OCI-M1 (cell line): ENCODE measurements at regions not wholly inside any gene's neighbourhood (a gene's known extent, or its start where the extent isn't known, plus 50 kb on each side); places are given as distances from the start of the nearest gene placed in this dataset.
"Not testable (repeated sequence)": the region's sequence is repeated elsewhere in the genome, so short reads cannot be mapped to it uniquely, and the experiment has no call there.

Source experiments
- DNase-seq: peaks from one replicate; lab custom pipeline; 2025; lab: John Stamatoyannopoulos, UW

DNA sequence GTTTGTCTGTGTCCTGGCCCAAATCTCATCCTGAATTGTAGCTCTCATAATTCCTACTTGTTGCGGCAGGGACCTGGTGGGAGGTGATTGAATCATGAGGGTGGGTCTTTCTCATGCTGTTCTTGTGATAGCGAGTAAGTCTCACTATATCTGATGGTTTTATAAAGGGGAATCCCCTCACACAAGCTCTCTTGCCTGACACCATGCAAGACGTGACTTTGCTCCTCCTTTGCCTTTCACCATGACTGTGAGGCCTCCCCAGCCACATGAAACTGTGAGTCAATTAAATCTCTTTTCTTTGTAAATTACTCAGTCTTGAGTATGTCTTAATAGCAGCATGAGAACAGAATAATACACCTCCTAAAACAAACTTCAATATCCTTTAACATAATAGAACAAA lies 1065.6 kb downstream of the PLA2G4A start:
- DNase-seq: no peak

- DNase-seq: no peak
Observed at GRCh38 chr1:187903223-187903622, 1074.5 kb downstream of the PLA2G4A start.

DNA sequence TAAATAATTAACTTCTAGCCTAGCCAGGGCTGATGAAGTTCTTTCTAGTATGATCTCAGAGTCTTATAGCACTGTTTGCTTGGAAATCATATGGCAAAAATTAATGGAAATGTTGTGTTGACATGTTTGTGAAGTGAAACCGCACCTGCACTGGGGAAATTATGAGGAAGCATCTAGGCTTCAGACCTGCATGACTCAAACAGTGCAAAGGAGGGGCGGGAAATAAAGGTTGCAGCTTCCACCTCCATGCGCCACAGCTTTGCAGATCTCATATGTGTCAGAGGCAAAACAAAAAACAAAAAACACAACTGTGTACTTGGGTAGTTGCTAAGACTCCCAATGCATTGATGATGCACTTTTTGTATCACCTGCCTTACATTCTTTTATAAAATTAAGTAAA lies 1080.6 kb downstream of the PLA2G4A start:
- no peak for DNase-seq

- DNase-seq: no peak
Observed at GRCh38 chr1:187911820-187912219, 1083.1 kb downstream of the PLA2G4A start.

DNA sequence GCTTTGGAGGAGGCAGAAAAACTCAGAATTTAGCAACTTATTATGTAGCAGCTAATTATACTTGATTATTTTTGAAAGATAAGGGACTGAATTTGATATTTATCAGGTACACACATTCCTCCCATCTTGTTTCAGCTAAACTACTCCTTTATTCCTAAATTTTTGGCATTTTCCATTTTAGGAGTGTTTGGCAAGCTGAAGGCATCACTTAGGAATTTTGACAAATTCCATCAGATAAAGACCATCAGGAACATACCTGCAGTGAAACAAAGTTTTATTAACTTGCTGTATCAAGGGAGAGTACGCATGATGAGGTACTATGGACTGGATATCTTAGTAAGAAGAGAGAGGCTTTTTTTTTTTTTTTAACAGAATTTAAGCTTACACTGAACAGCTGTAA lies 1092.2 kb downstream of the PLA2G4A start:
- DNase-seq: no peak

- DNase-seq: no peak
Observed at GRCh38 chr1:187921426-187921825, 1092.7 kb downstream of the PLA2G4A start.

- no peak for DNase-seq
Observed at GRCh38 chr1:187922255-187922654, 1093.5 kb downstream of the PLA2G4A start.

- peak; percentile 56 for DNase-seq
Observed at GRCh38 chr1:187924252-187924651, 1095.5 kb downstream of the PLA2G4A start.

DNA sequence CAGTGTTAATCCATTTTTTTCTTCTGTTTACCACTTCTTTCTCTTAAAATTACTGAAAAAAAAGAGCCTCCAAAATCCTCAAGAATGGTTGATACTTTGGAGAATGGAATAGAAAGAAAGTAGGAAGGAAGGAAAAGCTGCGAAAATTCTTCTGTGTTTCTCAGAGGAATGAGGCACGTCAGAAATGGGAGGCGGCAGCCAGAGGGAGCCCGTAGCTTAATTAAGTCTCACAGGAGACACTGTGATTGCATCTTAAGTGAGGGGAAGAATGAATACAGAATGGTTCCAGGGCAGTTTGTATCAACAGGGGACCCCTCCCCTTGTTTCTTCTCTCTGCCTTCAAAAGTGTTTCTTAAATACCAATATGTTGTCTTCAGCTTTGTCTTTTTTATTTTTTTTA lies 1099.5 kb downstream of the PLA2G4A start:
- peak; percentile 83 for DNase-seq

GRCh38 chr1:187928696-187929095 lies 1099.9 kb downstream of the PLA2G4A start:
- DNase-seq: no peak

DNA sequence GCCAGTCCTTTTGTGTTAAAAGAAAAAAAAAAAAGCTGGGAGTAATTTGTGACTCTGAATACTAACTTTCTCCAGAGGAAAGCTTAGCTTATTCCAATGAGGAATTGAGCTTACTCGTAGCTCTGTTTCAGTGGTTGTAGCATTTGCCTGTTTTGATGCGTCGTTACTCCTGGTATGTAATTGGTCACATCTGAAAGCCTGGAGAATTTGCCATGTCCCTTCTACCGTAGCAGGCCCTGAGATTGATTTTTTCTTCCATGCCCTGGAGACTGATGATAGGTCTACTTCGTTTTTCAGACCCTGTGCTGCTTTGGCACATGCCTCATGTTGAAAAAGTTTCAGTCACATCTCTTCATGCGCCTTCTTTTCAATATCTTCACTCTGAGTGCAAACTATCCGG lies 1103.0 kb downstream of the PLA2G4A start:
- no peak for DNase-seq

- peak; percentile 24 for DNase-seq
Observed at GRCh38 chr1:187933562-187934419, 1105.0 kb downstream of the PLA2G4A start.

DNA sequence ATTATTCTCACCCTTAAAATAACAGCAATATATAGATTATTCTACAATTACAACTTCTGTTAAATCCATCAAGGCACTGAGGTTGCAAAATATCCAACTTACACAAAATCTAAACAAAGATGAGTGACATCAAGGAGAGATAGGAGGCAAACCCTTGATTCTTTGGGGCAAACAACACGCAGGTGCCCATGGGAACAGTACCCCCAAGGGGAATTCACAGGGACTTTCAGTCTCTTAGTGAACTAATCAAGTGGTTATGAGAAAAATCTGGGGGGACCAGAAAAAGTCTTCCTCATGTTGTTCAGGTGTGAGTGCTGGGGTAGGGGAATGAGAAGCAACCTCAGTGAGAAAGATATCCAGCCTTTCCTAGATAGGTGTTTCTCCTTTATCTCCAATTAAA lies 1107.9 kb downstream of the PLA2G4A start:
- DNase-seq: no peak

DNA sequence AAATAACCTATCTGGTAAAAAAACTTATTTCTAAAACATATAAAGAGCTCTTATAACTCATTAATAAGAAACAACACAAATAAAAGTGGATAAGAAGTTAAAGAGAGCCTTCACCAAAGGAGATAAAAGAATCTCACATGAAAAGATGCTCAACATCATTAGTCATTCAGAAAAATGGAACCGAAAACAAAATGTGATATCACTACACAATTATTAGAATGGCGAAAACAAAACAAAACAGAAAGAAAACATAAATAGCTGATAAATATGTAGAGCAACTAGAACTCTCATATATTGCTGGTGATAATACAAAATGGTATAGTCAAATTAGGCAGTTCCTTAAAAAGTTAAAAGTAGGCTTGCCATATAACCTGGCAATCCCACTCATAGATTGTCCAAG lies 1109.3 kb downstream of the PLA2G4A start:
- no peak for DNase-seq

- DNase-seq: peak; percentile 30
Observed at GRCh38 chr1:187942986-187943385, 1114.2 kb downstream of the PLA2G4A start.

- peak; percentile 72 for DNase-seq
Observed at GRCh38 chr1:187943606-187944403, 1115.1 kb downstream of the PLA2G4A start.

GRCh38 chr1:187946661-187947060 lies 1117.9 kb downstream of the PLA2G4A start:
- not testable (repeated sequence) for DNase-seq

DNA sequence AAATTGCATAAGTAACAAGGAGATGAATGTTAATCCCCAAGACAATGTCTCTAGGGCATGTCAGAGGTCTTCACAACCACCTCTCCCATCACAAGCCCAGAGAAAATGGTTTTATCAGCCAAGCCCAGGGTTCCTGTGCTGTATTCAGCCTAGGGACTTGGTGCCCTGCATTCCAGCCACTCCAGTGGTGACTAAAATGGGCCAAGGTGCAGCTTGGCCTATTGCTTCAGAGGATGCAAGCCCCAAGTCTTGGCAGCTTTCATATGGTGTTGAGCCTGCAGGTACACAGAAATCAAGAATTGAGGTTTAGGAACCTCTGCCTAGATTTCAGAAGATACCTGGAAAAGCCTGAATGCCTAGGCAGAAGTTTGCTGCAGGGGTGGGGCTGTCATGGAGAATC lies 1118.6 kb downstream of the PLA2G4A start:
- DNase-seq: no peak

DNA sequence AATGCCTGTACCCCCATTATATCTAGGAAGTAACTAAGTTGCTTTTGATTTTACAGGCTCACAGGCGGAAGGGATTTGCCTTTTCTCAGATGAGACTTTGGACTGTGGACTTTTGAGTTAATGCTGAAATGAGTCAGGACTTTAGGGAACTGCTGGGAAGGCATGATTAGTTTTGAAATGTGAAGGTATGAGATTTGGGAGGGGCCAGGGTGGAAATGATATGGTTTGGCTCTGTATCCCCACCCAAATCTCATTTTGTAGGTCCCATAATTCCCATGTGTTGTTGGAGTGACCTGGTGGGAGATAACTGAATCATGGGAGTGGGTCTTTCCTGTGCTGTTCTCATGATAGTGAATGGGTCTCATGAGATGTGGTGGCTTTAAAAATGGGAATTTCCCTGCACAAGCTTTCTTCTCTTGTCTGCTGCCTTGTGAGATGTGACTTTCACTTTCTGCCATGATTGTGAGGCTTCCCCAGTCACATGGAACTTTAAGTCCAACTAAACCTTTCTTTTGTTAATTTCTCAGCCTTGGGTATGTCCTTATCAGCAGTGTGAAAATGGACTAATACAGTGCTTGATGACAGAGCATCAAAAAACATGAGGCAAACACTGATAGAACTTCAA lies 1119.5 kb downstream of the PLA2G4A start:
- DNase-seq: no peak

GRCh38 chr1:187949567-187949966 lies 1120.8 kb downstream of the PLA2G4A start:
- no peak for DNase-seq

DNA sequence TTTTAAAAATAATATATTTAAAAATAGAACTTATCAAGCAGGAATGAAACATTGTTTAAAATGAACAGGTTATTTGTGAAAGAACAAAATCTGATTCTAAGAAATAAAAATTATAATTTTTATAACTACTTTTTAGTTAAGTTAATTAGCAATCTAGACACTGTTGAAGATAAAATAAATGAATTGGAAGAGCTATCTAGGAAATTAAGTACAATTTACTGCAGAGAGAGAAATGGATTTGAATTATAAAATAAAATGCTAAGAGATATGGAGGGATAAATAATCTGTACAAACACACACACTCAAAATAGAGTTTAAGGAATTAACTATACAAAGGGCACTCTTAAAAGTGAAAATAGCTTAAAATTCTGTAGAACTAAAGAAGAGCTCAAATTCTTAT lies 1123.1 kb downstream of the PLA2G4A start:
- DNase-seq: no peak

DNA sequence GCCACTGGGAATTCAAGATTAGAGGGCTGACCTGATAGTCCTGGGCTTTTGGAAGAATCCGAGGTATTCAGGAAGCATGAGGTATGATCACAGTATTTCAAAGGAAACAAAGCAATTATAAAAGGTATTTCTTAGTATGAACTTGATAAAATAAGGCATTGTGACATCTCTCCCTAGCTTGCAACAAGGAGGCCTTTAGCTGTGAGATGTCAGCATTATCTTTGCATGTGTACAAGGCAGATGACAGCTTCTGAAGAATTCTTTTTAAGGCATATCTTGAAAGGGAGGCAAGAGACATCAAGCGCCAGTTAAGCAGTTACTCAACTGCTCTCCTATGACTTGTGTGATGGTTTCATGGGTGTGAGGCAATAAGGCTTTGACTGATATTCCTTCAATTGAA lies 1123.7 kb downstream of the PLA2G4A start:
- DNase-seq: no peak

GRCh38 chr1:187956975-187957374 lies 1128.2 kb downstream of the PLA2G4A start:
- DNase-seq: no peak
